Natural killer cell (primary cell): ENCODE measurements at regions not wholly inside any gene's neighbourhood (a gene's known extent, or its start where the extent isn't known, plus 50 kb on each side); places are given as distances from the start of the nearest gene placed in this dataset.
A peak's percentile ranks its signal among the peaks of the same experiment; 100 is the strongest.

ENCODE experiments used
- ATAC-seq, 3 donors: fragments of 150-1000 bp in 2 of 3; fragments of 200-7000 bp in 1 of 3; cut with Tn5 transposase; 1 replicate in 1 of 3; 2 replicates in 2 of 3; pipeline ENCODE4 v1.10.0; 2021; ENCODE audit warnings: mild to moderate bottlenecking in 2 of 3, moderate library complexity in 2 of 3
- DNase-seq, 2 donors: peaks; one replicate each; pipeline versions ENCODE4 v3.0.0 to v3.0.0-alpha.2; 2013 to 2021; ENCODE audit warnings: mixed read lengths in 1 of 2
- H3K27ac ChIP-seq: one replicate; pipeline ENCODE4 v1.5.1; 2013; ENCODE audit warnings: mild to moderate bottlenecking, low read length
- H3K27me3 ChIP-seq: one replicate; pipeline ENCODE4 v1.6.1; 2013; ENCODE audit warnings: low read length; ENCODE audit not compliant: control insufficient read depth, insufficient read depth
- H3K36me3 ChIP-seq: one replicate; pipeline ENCODE4 v1.6.1; 2013; ENCODE audit warnings: low read length; ENCODE audit not compliant: control insufficient read depth, insufficient read depth
- H3K4me1 ChIP-seq: one replicate; pipeline ENCODE4 v1.6.1; 2013; ENCODE audit warnings: low read length; ENCODE audit not compliant: control insufficient read depth, insufficient read depth
- H3K4me3 ChIP-seq: one replicate; pipeline ENCODE4 v1.5.1; 2013; ENCODE audit warnings: low read length
- H3K9me3 ChIP-seq: one replicate; pipeline ENCODE4 v1.6.1; 2013; ENCODE audit warnings: low read length; ENCODE audit not compliant: control insufficient read depth, insufficient read depth
- H3K27ac Mint-ChIP-seq, 2 donors: one replicate each; pipeline ENCODE4 v1.8.0; 2022; ENCODE audit warnings: mild to moderate bottlenecking in 2 of 2, mixed read lengths in 2 of 2, moderate library complexity in 1 of 2
- H3K27me3 Mint-ChIP-seq, 2 donors: one replicate each; pipeline ENCODE4 v1.8.0; 2022; ENCODE audit warnings: low read depth in 2 of 2, mixed read lengths in 2 of 2
- H3K36me3 Mint-ChIP-seq: one replicate; pipeline ENCODE4 v1.8.0; 2022; ENCODE audit warnings: mixed read lengths
- H3K4me1 Mint-ChIP-seq, 2 donors: one replicate each; pipeline ENCODE4 v1.8.0; 2022; ENCODE audit warnings: mixed read lengths in 2 of 2
- H3K4me3 Mint-ChIP-seq: one replicate; pipeline ENCODE4 v1.8.0; 2022; ENCODE audit warnings: mild to moderate bottlenecking, moderate library complexity, mixed read lengths
- H3K9me3 Mint-ChIP-seq, 2 donors: one replicate each; pipeline ENCODE4 v1.8.0; 2022; ENCODE audit warnings: mixed read lengths in 2 of 2
- CTCF ChIP-seq: fragments of 200-600 bp; IDR thresholded peaks from one replicate; pipeline ENCODE4 v1.8.0; 2022; ENCODE audit warnings: antibody characterized with exemption
- WGBS: methylation state at CpG from one replicate; pipeline ENCODE4 v1.1.7; 2013; ENCODE audit warnings: missing lambda C conversion rate; ENCODE audit not compliant: insufficient coverage; 5-methylcytosine and 5-hydroxymethylcytosine counted together
- intact Hi-C: fragments of 100-400 bp; cut with micrococcal nuclease; formaldehyde crosslinking; loops from one replicate; pipeline ENCODE4 v1.14.2; 2022

- WGBS = no CpG with 5 or more reads among the region's 2 CpGs
- H3K4me1 ChIP-seq = no peaks in the 10 kb centered on the region
- no peaks in the 10 kb centered on the region for H3K36me3 ChIP-seq
- DNase-seq (peak in 1 of 2 donors; percentile 29), ATAC-seq (no peak)
- Mint-ChIP-seq H3K27ac (no peak overlapping the region), H3K27me3 (no peaks in the 10 kb centered on the region), H3K9me3 (peaks cover 2 to 6% of the 10 kb centered on the region in 2 donors), H3K4me3 (no peak overlapping the region), H3K36me3 (no peaks in the 10 kb centered on the region), H3K4me1 (no peaks in the 10 kb centered on the region)
- intact Hi-C loops = no loop called here
- no peak overlapping the region for H3K4me3 ChIP-seq
- no peaks in the 10 kb centered on the region for H3K9me3 ChIP-seq
- no peak overlapping the region for H3K27ac ChIP-seq
- no peak for TF ChIP-seq CTCF
- H3K27me3 ChIP-seq = no peaks in the 10 kb centered on the region
Measured at GRCh38 chr10:105950410-105950809, 1214.1 kb downstream of the SORCS1 start.

GRCh38 chr10:105949721-105950120 is 1214.8 kb downstream of the SORCS1 start:
- no peak overlapping the region for H3K4me3 ChIP-seq
- H3K36me3 Mint-ChIP-seq = no peaks in the 10 kb centered on the region
- no peak overlapping the region for H3K27ac ChIP-seq
- H3K27me3 ChIP-seq = no peaks in the 10 kb centered on the region
- H3K4me3 Mint-ChIP-seq = no peak overlapping the region
- no peaks in the 10 kb centered on the region for H3K27me3 Mint-ChIP-seq
- no peaks in the 10 kb centered on the region for H3K4me1 ChIP-seq
- H3K4me1 Mint-ChIP-seq = no peaks in the 10 kb centered on the region
- WGBS = 68% methylated on average over 2 of the region's 2 CpGs
- ATAC-seq = no peak
- TF ChIP-seq CTCF = no peak
- H3K9me3 ChIP-seq = no peaks in the 10 kb centered on the region
- peaks cover 0 to 4% of the 10 kb centered on the region in 2 donors for H3K9me3 Mint-ChIP-seq
- no peaks in the 10 kb centered on the region for H3K36me3 ChIP-seq
- no peak overlapping the region for H3K27ac Mint-ChIP-seq
- intact Hi-C loops = no loop called here
- DNase-seq = no peak

GRCh38 chr10:105925045-105925785 is 1239.3 kb downstream of the SORCS1 start:
- H3K9me3 Mint-ChIP-seq = peaks cover 12 to 18% of the 10 kb centered on the region in 2 donors
- no peak for ATAC-seq
- H3K27ac Mint-ChIP-seq = no peak overlapping the region
- H3K36me3 Mint-ChIP-seq = peaks cover 8% of the 10 kb centered on the region
- Histone ChIP-seq H3K4me1 (no peaks in the 10 kb centered on the region), H3K27ac (no peak overlapping the region), H3K27me3 (no peaks in the 10 kb centered on the region), H3K9me3 (peaks cover 8% of the 10 kb centered on the region), H3K4me3 (no peak overlapping the region), H3K36me3 (no peaks in the 10 kb centered on the region)
- no peak for DNase-seq
- no peak overlapping the region for H3K4me3 Mint-ChIP-seq
- WGBS = 69% methylated on average over 4 of the region's 4 CpGs
- TF ChIP-seq CTCF = no peak
- intact Hi-C loops = loop anchor here (10.0 kb wide), 1 partner anchor 60 kb away; no protein-coding TSS in a partner anchor
- H3K4me1 Mint-ChIP-seq = no peaks in the 10 kb centered on the region
- no peaks in the 10 kb centered on the region for H3K27me3 Mint-ChIP-seq

- no peak overlapping the region for H3K27ac Mint-ChIP-seq
- peaks cover 15 to 30% of the 10 kb centered on the region in 2 donors for H3K9me3 Mint-ChIP-seq
- intact Hi-C loops = loop anchor here (10.0 kb wide), 1 partner anchor 63 kb away; no protein-coding TSS in a partner anchor
- Histone ChIP-seq H3K36me3 (no peaks in the 10 kb centered on the region), H3K4me1 (no peaks in the 10 kb centered on the region), H3K9me3 (peaks cover 8% of the 10 kb centered on the region), H3K4me3 (no peak overlapping the region), H3K27me3 (no peaks in the 10 kb centered on the region), H3K27ac (no peak overlapping the region)
- no peak for TF ChIP-seq CTCF
- H3K4me1 Mint-ChIP-seq = no peaks in the 10 kb centered on the region
- H3K36me3 Mint-ChIP-seq = peaks cover 17% of the 10 kb centered on the region
- DNase-seq (no peak), ATAC-seq (no peak)
- no peak overlapping the region for H3K4me3 Mint-ChIP-seq
- no peaks in the 10 kb centered on the region for H3K27me3 Mint-ChIP-seq
- 90% methylated on average over 3 of the region's 3 CpGs for WGBS
Measured at GRCh38 chr10:105921348-105921747, 1243.2 kb downstream of the SORCS1 start.
